Mucosa of gallbladder (tissue), 1 donor: ENCODE measurements at regions not wholly inside any gene's neighbourhood (a gene's known extent, or its start where the extent isn't known, plus 50 kb on each side); places are given as distances from the start of the nearest gene placed in this dataset.
"Not testable (repeated sequence)": the region's sequence is repeated elsewhere in the genome, so short reads cannot be mapped to it uniquely, and the experiment has no call there.

Source experiments
- DNase-seq: peaks from one replicate; pipeline ENCODE4 v3.0.0-alpha.2; 2020; ENCODE audit warnings: low spot score
- donor health status: DM: no; HTN: no; CAD: no.

GRCh38 chr6:14874975-14875480 is 370.8 kb upstream of the JARID2 start:
- no peak for DNase-seq

GRCh38 chr6:14875481-14876063 is 370.3 kb upstream of the JARID2 start:
- no peak for DNase-seq

- no peak for DNase-seq
These were observed 368.9 kb upstream of the JARID2 start for GRCh38 chr6:14876778-14877613.

DNA sequence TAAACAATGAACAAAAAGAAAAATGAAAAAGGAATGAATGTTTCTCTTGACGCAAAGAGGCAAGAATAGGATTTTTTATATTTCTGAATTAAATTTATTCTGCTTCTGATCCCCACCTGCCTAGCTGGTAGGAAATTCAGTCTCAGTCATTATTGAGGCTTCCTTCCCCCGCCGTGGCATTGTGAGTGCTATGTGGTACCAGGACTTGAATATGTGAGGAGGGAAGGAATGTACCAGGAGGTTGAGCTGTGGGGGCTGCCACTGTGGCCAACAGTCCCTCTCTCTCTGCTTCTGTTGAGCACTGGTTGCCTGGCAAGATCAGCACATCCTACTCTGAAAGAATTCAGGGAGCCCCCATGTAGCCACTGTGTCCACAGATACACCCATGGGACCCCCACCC is 368.1 kb upstream of the JARID2 start:
- DNase-seq, result no peak

DNA sequence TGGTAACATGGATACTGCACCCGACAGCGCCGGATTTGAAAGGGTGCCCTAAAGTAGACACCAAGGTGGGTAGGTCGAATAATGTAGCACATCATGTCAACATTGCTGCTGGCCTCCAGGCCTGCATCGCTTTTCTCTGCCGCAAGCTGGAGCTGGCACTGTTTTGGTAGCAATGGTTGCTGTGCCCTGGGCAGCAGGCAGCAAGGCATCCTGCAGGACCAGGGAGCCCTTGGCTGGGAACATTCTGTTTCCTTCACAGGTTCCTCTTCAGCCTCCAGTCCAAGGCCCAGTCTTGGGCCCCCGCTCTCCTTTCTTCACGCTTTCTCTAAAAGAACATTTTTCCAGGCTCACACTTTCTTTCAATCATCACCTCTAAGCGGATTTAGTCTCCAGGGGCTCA is 365.8 kb upstream of the JARID2 start:
- no peak for DNase-seq

GRCh38 chr6:14880677-14881076 is 365.2 kb upstream of the JARID2 start:
- no peak for DNase-seq

- no peak for DNase-seq
These were observed 364.5 kb upstream of the JARID2 start for GRCh38 chr6:14881398-14881797.

DNA sequence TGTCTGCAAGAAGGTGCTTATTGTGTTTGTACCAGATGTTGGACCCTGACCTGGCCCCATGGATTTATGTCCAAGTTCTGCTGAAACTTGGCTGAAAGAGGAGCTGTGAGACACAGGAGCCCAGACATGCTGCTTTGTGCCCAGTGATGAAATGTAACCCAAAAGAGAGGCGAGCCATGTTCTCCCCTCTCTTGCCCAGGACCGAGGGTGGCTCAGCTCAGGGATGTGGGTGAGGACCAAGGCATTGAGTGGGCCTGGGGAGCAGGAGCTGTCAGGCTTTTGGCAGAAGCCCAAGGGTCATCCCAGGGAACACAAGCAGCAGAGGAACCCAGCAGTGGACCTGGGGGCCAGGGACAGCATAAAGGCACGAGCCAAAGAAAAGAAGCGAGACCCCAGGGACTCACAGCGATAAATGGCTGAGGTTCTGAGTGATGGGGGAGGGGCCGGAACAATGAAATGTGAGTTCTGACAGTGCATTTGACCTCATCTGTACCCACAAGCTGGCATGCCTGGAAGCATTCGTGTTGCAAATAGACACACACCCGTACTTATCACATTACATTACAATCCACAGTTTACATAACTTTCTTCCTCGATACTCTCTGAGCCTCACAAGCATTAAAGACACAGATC is 363.4 kb upstream of the JARID2 start:
- DNase-seq, result peak; percentile 24

- DNase-seq, result no peak
These were observed 361.9 kb upstream of the JARID2 start for GRCh38 chr6:14883921-14884320.

GRCh38 chr6:14885498-14885897 is 360.4 kb upstream of the JARID2 start:
- no peak for DNase-seq

- no peak for DNase-seq
These were observed 358.7 kb upstream of the JARID2 start for GRCh38 chr6:14887181-14887580.

GRCh38 chr6:14887986-14888574 is 357.8 kb upstream of the JARID2 start:
- no peak for DNase-seq

DNA sequence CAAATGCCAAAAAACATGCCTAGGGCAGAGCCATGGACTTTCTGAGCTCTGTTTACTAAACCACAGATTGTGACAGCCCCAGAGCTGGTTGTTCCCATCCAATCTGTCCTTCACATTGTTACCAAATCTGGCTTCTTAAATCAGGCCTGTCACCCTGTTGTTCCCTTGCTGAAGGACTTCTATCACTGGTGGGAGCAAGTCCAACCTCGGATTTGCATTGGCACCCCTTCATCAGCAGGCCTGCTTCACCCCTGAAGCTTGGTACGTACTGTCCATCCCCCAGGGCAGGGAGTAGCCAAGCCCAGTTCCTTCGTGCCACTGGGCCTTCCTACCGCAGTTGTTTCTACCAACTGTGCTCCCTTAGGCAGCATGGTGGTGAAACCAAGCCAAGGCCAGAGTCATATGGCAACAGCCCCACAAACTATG is 357.3 kb upstream of the JARID2 start:
- no peak for DNase-seq

GRCh38 chr6:14889188-14889587 is 356.7 kb upstream of the JARID2 start:
- DNase-seq, result no peak

DNA sequence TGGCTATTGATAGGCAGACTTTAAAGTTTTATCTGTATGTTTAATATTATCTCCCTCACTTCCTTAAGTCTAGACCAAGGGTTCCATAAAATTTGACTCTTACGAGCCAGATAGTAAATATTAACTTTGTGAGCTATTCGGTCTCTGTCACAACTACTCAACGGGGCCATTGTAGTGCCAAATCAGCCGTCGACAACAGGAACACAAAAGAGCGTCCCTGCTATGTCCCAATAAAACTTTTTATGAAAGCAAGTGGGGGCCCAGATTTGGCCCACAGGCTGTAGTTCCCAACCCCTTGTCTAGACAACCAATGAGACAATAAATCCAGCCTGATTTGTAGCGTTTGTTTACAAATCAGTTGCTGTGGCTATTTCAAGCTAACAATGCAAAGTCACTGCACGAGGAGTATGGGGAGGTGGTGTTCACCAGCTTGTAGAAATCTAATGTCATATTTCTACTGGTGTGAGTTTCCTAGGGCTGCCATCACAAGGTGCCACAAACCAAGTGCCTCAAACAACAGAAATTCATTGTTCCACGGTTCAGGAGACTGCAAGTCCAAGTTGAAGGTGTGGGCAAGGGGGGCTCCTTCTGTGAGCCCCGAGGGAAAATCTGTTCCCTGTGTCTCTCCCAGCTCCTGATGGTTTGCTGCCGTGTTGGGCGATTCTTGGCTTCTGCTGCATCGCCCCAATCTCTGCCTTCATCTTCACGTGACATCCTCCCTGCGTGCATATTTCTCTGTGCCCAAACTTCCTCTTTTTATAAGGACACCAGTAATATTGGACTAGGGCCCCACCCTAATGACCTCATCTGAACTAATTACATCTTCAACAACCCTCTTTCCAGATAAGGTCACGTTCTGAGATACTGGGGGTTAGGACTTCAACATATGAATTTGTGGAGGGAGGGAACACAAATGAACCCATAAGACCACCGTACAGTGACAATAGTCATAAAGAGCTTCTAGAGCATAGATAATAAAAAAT is 356.0 kb upstream of the JARID2 start:
- no peak for DNase-seq

GRCh38 chr6:14891820-14892375 is 354.0 kb upstream of the JARID2 start:
- DNase-seq, result not testable (repeated sequence)

- no peak for DNase-seq
These were observed 351.8 kb upstream of the JARID2 start for GRCh38 chr6:14894105-14894504.

GRCh38 chr6:14896475-14896874 is 349.4 kb upstream of the JARID2 start:
- DNase-seq, result no peak

- no peak for DNase-seq
These were observed 348.0 kb upstream of the JARID2 start for GRCh38 chr6:14897831-14898230.

DNA sequence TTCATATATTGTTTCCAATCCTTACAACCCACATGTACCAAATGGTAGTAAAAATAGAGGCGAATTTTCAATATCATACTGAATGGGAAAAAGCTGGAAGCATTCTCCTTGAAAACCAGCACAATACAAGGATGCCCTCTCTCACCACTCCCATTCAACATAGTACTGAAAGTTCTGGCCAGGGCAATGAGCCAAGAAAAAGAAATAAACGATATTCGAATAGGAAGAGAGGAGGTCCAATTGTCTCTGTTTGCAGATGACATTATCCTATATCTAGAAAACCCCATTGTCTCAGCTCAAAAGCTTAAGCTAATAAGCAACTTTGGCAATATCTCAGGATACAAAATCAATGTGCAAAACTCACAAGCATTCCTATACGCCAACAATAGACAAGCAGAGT is 346.4 kb upstream of the JARID2 start:
- not testable (repeated sequence) for DNase-seq

GRCh38 chr6:14900919-14901318 is 344.9 kb upstream of the JARID2 start:
- no peak for DNase-seq
